ENCODE measurements at regions not wholly inside any gene's neighbourhood (a gene's known extent, or its start where the extent isn't known, plus 50 kb on each side); places are given as distances from the start of the nearest gene placed in this dataset.

DNA sequence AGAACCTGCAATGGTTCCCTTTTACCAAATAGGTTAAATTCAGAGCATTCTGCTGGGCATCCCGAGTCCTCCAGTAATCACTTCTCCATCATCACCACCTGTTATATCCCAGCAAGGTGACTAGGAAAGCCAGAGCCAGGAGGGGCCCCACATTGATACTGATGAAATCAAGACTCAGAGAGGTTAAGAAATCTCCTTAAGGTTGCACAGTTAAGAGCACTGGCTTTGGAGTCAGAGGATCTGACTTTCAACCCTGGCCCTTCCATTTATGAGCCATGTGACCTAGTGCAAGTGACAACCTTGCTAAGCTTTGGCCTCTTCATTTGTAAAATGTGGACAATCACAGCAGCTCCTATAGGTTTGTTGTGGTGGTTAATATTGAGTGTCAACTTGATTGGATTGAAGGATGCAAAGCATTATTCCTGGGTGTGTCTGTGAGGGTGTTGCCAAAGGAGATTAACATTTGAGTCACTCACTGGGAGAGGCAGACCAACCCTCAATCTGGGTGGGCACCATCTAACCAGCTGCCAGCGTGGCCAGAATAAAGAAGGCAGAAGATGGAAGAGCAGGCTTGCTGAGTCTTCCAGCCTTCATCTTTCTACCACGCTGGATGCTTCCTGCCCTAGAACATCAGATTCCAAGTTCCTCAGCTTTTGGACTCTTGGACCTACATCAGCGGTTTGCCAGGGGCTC, 194.2 kb upstream of the ASIC2 start:
- TF ChIP-seq POLR2A (IDR thresholded peaks at IDR 0.05): no peak
- TF ChIP-seq, protein P1, sequence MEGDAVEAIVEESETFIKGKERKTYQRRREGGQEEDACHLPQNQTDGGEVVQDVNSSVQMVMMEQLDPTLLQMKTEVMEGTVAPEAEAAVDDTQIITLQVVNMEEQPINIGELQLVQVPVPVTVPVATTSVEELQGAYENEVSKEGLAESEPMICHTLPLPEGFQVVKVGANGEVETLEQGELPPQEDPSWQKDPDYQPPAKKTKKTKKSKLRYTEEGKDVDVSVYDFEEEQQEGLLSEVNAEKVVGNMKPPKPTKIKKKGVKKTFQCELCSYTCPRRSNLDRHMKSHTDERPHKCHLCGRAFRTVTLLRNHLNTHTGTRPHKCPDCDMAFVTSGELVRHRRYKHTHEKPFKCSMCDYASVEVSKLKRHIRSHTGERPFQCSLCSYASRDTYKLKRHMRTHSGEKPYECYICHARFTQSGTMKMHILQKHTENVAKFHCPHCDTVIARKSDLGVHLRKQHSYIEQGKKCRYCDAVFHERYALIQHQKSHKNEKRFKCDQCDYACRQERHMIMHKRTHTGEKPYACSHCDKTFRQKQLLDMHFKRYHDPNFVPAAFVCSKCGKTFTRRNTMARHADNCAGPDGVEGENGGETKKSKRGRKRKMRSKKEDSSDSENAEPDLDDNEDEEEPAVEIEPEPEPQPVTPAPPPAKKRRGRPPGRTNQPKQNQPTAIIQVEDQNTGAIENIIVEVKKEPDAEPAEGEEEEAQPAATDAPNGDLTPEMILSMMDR (IDR thresholded peaks at IDR 0.05): no peak
- TF ChIP-seq POLR2AphosphoS5 (IDR thresholded peaks at IDR 0.05): no peak
- TF ChIP-seq EP300 (IDR thresholded peaks at IDR 0.05): no peak
